ENCODE measurements at regions not wholly inside any gene's neighbourhood (a gene's known extent, or its start where the extent isn't known, plus 50 kb on each side); places are given as distances from the start of the nearest gene placed in this dataset.
"Not testable (repeated sequence)": the region's sequence is repeated elsewhere in the genome, so short reads cannot be mapped to it uniquely, and the experiment has no call there.

GRCh38 chr3:28575746-28576613, 227.4 kb upstream of the AZI2 start:
- DNase-seq (ENCODE audit: low spot score) (peak; percentile 64), FAIRE-seq (no peak)

- peak; percentile 11 for DNase-seq (ENCODE audit: low spot score)
- FAIRE-seq = no peak
These were observed 228.1 kb upstream of the AZI2 start for GRCh38 chr3:28576614-28577200.

DNA sequence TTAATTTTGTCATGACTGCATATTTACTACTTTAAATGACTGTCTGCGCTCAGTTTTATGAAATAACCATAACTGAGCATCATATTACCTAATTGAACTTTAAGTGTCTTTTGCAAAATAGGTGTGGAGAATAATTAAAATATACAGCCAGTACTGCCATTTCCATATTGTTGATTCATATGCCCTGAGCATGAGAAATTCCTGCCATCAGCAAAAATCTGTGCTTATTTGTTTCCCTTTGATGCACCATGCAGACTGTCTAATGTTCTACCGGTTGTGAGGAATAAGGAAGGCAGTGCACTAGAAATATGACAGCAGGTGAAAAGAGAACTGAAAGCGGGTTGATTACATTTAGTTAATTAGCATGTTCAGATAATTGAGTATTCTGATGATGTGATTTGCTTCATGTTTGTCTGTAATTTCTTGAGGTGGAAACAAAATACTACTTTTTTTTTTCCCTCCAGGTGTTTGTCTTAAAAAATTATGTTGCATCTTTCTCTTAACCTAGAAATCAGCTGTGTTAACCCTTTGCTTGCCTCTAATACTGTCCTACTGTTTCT, 229.4 kb upstream of the AZI2 start:
- FAIRE-seq = no peak
- no peak for DNase-seq (ENCODE audit: low spot score)

DNA sequence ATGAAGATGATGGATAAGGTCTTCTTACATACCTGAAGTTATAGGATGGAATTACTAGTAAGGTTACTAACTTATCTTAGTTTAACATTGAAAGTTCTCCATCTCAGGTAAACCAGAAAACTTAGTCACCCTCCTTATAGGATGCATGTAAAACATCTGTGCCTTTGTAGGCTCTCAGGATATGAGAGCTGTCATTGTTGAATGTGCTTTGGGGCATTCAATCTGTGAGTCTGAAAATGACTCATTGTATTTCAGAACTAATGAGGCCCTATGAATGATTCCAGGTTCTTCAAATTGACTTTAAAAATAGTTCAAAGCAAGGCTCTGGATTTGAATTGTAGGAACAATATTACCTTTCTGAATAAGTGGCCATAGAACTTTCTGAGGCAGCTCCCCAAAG, 237.7 kb upstream of the AZI2 start:
- no peak for DNase-seq (ENCODE audit: low spot score)
- FAIRE-seq = no peak

- no peak for DNase-seq (ENCODE audit: low spot score)
- no peak for FAIRE-seq
These were observed 239.1 kb upstream of the AZI2 start for GRCh38 chr3:28587723-28588122.

DNA sequence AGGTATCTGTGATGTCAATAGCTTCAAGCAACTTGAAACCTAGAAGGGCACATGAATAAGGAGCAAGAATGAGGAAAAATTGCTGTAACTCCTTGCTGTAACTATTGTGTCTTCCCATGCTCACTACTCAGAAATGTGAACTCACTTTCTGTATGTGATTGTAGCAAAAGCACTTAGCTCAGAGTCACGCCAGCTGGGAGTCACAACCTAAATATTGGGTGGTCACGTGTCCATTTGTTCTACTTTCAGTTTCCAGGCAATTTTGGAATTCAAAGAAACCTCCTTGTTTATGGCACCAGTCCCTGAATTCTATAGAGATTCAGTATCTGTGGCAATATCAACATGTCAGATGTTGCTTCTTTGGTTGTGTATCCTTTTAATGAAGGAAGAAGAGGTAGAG, 241.6 kb upstream of the AZI2 start:
- DNase-seq (ENCODE audit: low spot score) = no peak
- no peak for FAIRE-seq

- DNase-seq (ENCODE audit: low spot score) = peak; percentile 13
- no peak for FAIRE-seq
These were observed 242.2 kb upstream of the AZI2 start for GRCh38 chr3:28590860-28591259.

DNA sequence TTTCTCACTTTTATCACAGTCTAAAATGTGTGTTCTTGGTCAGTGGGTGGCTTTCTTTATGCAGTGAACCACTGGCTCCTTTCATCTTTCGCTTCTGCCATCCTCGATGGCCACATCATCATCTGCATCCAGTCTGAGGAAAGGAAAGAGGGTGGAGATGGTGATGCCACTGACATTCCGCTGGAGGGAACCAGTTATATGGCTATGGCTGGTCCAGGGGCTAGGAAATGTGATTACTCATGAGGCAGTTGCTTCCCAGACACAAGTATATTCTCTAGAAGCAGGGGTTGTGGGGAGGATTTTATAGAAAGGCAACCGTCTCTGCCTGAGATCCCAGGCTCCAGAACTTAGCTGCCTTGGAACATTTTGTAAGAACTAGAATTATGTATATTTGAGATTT, 246.7 kb upstream of the AZI2 start:
- peak; percentile 6 for DNase-seq (ENCODE audit: low spot score)

GRCh38 chr3:28597452-28597851, 248.8 kb upstream of the AZI2 start:
- FAIRE-seq (no peak), DNase-seq (ENCODE audit: low spot score) (no peak)

More for the DNA sequence above, 246.7 kb upstream of the AZI2 start:
- no peak for FAIRE-seq

- DNase-seq (ENCODE audit: low spot score) = no peak
- no peak for FAIRE-seq
These were observed 249.5 kb upstream of the AZI2 start for GRCh38 chr3:28598165-28598564.

GRCh38 chr3:28601291-28601690, 252.7 kb upstream of the AZI2 start:
- no peak for DNase-seq (ENCODE audit: low spot score)
- no peak for FAIRE-seq

GRCh38 chr3:28606283-28606682, 257.7 kb upstream of the AZI2 start:
- DNase-seq (ENCODE audit: low spot score) = no peak

GRCh38 chr3:28612232-28612631, 263.6 kb upstream of the AZI2 start:
- FAIRE-seq (no peak), DNase-seq (ENCODE audit: low spot score) (no peak)

More at GRCh38 chr3:28606283-28606682, 257.7 kb upstream of the AZI2 start:
- no peak for FAIRE-seq

DNA sequence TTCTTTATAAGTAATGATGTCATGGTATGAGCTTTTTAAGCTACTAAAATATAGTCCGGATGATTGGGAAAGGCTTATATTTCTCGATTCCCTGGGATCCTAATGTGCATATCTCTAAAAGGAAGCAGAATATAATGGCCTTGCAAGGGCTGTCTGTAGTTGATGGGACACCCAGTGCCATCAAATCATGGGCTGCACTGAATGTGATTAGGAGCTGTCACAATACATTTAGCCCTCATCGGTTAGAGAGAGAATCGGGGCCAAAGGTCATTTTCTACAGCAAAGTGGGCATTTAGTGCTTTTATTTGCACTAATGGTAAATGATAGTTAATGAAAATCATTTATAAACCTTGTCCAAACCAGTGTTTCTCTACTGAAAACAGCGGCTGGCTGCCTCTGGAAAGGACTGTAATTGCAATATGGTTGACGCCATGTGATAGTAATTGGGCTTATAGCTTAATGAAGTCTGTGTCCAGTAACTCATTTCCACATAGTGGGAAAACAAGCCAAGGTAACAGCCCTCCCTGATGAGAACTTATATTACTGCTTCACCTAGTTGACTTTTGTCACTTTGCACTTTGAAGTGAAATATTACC, 265.0 kb upstream of the AZI2 start:
- DNase-seq (ENCODE audit: low spot score) (no peak), FAIRE-seq (no peak)

DNA sequence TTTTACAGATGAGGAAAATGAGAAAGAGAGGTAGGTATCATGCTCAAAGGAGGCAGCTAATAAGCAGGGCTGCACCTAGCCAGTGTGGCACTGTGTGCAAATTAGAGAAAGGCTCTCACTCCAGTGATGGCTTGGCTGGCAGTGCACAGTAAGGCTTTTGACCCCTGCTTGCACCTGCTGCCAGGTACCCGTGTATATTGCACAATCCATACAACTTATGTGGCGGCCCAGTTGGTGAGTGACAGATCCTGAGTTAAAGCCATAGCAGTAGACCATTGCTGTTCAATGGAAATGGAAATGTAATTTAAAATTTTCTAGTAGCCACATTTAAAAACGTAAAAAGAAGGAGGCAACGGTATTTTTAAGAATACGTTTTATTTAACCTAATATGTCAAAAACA, 266.4 kb upstream of the AZI2 start:
- DNase-seq (ENCODE audit: low spot score) (no peak), FAIRE-seq (no peak)

- FAIRE-seq (no peak), DNase-seq (ENCODE audit: low spot score) (no peak)
These were observed 267.3 kb upstream of the AZI2 start for GRCh38 chr3:28615971-28616370.

GRCh38 chr3:28617821-28618220, 269.2 kb upstream of the AZI2 start:
- FAIRE-seq (no peak), DNase-seq (ENCODE audit: low spot score) (no peak)

GRCh38 chr3:28623106-28623505, 274.5 kb upstream of the AZI2 start:
- DNase-seq (ENCODE audit: low spot score) (no peak), FAIRE-seq (no peak)

- DNase-seq (ENCODE audit: low spot score) (no peak), FAIRE-seq (no peak)
These were observed 275.5 kb upstream of the AZI2 start for GRCh38 chr3:28624084-28624483.

- FAIRE-seq; DNase-seq (ENCODE audit: low spot score): not testable (repeated sequence)
These were observed 279.2 kb upstream of the AZI2 start for GRCh38 chr3:28627843-28628242.

GRCh38 chr3:28634019-28634418, 285.4 kb upstream of the AZI2 start:
- DNase-seq (ENCODE audit: low spot score) (no peak), FAIRE-seq (no peak)

DNA sequence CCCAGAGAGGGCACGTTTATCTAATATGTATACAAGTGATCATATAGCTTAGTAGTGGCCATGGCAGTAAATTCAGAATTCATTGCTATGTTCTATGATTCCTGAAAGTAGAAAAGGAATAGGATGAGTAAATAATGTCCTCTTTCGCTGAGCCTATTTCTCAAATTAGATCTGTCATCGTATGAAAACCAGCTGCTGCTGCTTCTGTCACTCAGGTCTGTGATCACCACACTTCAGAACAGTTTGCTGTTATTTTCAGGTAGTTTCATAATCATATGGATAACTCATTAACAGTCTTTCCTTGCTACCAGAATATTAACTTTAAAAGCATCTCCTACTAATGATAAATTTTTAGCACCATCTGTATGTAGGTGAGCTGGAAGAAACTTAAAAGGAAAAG, 289.1 kb upstream of the AZI2 start:
- DNase-seq (ENCODE audit: low spot score) (no peak), FAIRE-seq (no peak)

All from urothelium cell line (cell line).